ENCODE measurements at regions not wholly inside any gene's neighbourhood (a gene's known extent, or its start where the extent isn't known, plus 50 kb on each side); places are given as distances from the start of the nearest gene placed in this dataset.

DNA sequence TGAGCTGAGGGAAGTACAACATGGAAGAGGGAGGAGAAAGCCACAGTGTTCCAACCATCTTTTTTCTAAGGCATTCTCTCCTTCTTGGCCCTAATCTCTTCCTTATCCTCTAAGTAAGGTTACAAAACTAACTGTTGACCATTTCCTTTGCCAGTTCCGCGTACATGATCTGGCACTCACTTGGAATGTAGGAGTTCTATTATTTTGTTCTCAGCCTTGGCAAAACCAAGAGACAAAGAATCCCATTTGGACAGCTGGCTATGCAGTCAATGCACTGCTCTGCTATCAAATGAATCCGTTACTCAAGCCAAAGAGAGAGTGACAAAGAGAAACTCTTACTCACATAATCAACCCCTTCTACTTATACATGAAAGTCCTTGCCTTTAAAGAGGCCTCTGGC is 410.3 kb downstream of the DTWD2 start:
- TF ChIP-seq, protein P1, sequence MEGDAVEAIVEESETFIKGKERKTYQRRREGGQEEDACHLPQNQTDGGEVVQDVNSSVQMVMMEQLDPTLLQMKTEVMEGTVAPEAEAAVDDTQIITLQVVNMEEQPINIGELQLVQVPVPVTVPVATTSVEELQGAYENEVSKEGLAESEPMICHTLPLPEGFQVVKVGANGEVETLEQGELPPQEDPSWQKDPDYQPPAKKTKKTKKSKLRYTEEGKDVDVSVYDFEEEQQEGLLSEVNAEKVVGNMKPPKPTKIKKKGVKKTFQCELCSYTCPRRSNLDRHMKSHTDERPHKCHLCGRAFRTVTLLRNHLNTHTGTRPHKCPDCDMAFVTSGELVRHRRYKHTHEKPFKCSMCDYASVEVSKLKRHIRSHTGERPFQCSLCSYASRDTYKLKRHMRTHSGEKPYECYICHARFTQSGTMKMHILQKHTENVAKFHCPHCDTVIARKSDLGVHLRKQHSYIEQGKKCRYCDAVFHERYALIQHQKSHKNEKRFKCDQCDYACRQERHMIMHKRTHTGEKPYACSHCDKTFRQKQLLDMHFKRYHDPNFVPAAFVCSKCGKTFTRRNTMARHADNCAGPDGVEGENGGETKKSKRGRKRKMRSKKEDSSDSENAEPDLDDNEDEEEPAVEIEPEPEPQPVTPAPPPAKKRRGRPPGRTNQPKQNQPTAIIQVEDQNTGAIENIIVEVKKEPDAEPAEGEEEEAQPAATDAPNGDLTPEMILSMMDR (IDR thresholded peaks at IDR 0.05): no peak
- TF ChIP-seq POLR2A (IDR thresholded peaks at IDR 0.05): no peak
- TF ChIP-seq POLR2AphosphoS5 (IDR thresholded peaks at IDR 0.05): no peak
